Body of pancreas (tissue), 4 donors: ENCODE measurements at regions not wholly inside any gene's neighbourhood (a gene's known extent, or its start where the extent isn't known, plus 50 kb on each side); places are given as distances from the start of the nearest gene placed in this dataset.
"Not testable (repeated sequence)": the region's sequence is repeated elsewhere in the genome, so short reads cannot be mapped to it uniquely, and the experiment has no call there.

Source experiments
- ATAC-seq: fragments of 150-250 bp; one replicate; pipeline ENCODE4 v1.9.1; 2016
- DNase-seq, 4 donors: peaks; one replicate each; pipeline ENCODE4 v3.0.0-alpha.2; 2019
- H3K27ac ChIP-seq, 4 donors: fragments of 200-600 bp; sonication (generic); 1 replicate in 3 of 4; 2 replicates in 1 of 4; pipeline versions ENCODE4 v1.5.1 to v1.6.1; 2016 to 2019; ENCODE audit warnings: mild to moderate bottlenecking in 1 of 4, mixed read lengths in 1 of 4, moderate library complexity in 1 of 4
- H3K27me3 ChIP-seq, 2 donors: fragments of 200-600 bp; sonication (generic); one replicate each; pipeline ENCODE4 v1.6.0; 2016; ENCODE audit warnings: mild to moderate bottlenecking in 1 of 2
- H3K36me3 ChIP-seq, 2 donors: fragments of 200-600 bp; sonication (generic); replicated peaks in 1 of 2; 2 replicates each; pipeline ENCODE4 v1.5.1; 2016; ENCODE audit warnings: low read depth in 2 of 2; ENCODE audit not compliant: insufficient read depth in 1 of 2
- H3K4me1 ChIP-seq: fragments of 200-600 bp; sonication (generic); one replicate; pipeline ENCODE4 v1.6.0; 2016
- H3K4me3 ChIP-seq, 2 donors: fragments of 200-600 bp; sonication (generic); 1 replicate in 1 of 2; 2 replicates in 1 of 2; pipeline ENCODE4 v1.5.1; 2016 to 2019
- H3K9me3 ChIP-seq, 3 donors: fragments of 200-600 bp; sonication (generic); 1 replicate in 2 of 3; 2 replicates in 1 of 3; pipeline ENCODE4 v1.5.1; 2016
- CTCF ChIP-seq, 7 experiments: fragments of 450-650 bp in 4 of 7; fragments of 200-600 bp in 3 of 7; sonication (generic) in 3 of 7; IDR thresholded peaks; one replicate each; pipeline ENCODE4 v1.5.1; 2016 to 2019; ENCODE audit warnings: antibody characterized with exemption in 7 of 7
- WGBS, 2 donors: methylation state at CpG; one replicate each; pipeline ENCODE4 v1.1.5; 2017; 5-methylcytosine and 5-hydroxymethylcytosine counted together
- intact Hi-C: fragments of 100-400 bp; cut with DNase I; formaldehyde crosslinking; loops from one replicate; pipeline ENCODE4 v1.15.1; 2023

GRCh38 chr17:46424187-46424884 lies 62.8 kb upstream of the ARL17B start:
- H3K4me3 ChIP-seq, H3K27ac ChIP-seq, intact Hi-C loops, H3K9me3 ChIP-seq, H3K4me1 ChIP-seq, H3K36me3 ChIP-seq, DNase-seq, ATAC-seq, H3K27me3 ChIP-seq: not testable (repeated sequence)
- 0 to 13% methylated on average over 1 of the region's 2 CpGs for WGBS, 2 donors
- TF ChIP-seq CTCF (IDR thresholded peaks at IDR 0.05): peak in 2 of 7 experiments; percentile 7 to 10

- intact Hi-C loops, H3K27me3 ChIP-seq, ATAC-seq, H3K4me1 ChIP-seq, H3K36me3 ChIP-seq, H3K27ac ChIP-seq, H3K4me3 ChIP-seq, H3K9me3 ChIP-seq: not testable (repeated sequence)
- peak in 1 of 4 donors; percentile 0 for DNase-seq
- no CpG with 5 or more reads among the region's 7 CpGs for WGBS, 2 donors
These were observed 56.3 kb upstream of the ARL17B start for GRCh38 chr17:46417907-46418306.

GRCh38 chr17:46417261-46417660 lies 55.7 kb upstream of the ARL17B start:
- H3K27me3 ChIP-seq, H3K9me3 ChIP-seq, intact Hi-C loops, H3K4me1 ChIP-seq, H3K4me3 ChIP-seq, H3K36me3 ChIP-seq, H3K27ac ChIP-seq, DNase-seq, ATAC-seq: not testable (repeated sequence)
- WGBS, 2 donors: no CpG with 5 or more reads among the region's 1 CpG

GRCh38 chr17:46414559-46414958 lies 53.0 kb upstream of the ARL17B start:
- H3K4me3 ChIP-seq, H3K27ac ChIP-seq, H3K36me3 ChIP-seq, DNase-seq, H3K4me1 ChIP-seq, H3K27me3 ChIP-seq, H3K9me3 ChIP-seq, intact Hi-C loops, ATAC-seq: not testable (repeated sequence)
- WGBS, 2 donors: 80% methylated on average over 1 of the region's 3 CpGs; no CpG with 5 or more reads in 1 of the 2 donors

GRCh38 chr17:46412156-46412555 lies 50.6 kb upstream of the ARL17B start:
- no CpG with 5 or more reads among the region's 4 CpGs for WGBS, 2 donors
- ATAC-seq, H3K27ac ChIP-seq, H3K27me3 ChIP-seq, H3K36me3 ChIP-seq, DNase-seq, intact Hi-C loops, H3K9me3 ChIP-seq, H3K4me1 ChIP-seq, H3K4me3 ChIP-seq: not testable (repeated sequence)

- DNase-seq, H3K4me1 ChIP-seq, H3K27ac ChIP-seq, ATAC-seq, H3K4me3 ChIP-seq, H3K27me3 ChIP-seq, H3K9me3 ChIP-seq, H3K36me3 ChIP-seq, intact Hi-C loops: not testable (repeated sequence)
- WGBS, 2 donors: no CpG with 5 or more reads among the region's 5 CpGs
These were observed 49.7 kb upstream of the ARL17B start for GRCh38 chr17:46411172-46411852.
